ENCODE measurements at regions not wholly inside any gene's neighbourhood (a gene's known extent, or its start where the extent isn't known, plus 50 kb on each side); places are given as distances from the start of the nearest gene placed in this dataset.

DNA sequence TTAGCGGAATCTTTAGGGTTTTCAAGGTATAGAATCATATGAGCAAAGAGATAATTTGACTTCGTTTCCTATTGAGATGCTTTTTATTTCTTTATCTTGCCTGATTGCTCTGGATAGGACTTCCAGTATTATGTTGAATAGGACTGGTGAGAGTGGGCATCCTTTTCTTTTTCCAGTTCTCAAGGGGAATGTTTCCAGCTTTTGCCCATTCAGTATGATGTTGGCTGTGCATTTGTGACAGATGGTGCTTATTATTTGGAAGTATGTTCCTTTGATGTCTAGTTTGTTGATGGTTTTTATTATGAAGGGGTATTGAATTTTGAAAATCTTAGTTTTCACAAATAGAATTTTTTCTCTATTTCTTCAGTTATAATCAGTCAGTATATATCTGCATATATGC, 656.6 kb upstream of the MAP3K7 start:
- TF ChIP-seq, protein P1, sequence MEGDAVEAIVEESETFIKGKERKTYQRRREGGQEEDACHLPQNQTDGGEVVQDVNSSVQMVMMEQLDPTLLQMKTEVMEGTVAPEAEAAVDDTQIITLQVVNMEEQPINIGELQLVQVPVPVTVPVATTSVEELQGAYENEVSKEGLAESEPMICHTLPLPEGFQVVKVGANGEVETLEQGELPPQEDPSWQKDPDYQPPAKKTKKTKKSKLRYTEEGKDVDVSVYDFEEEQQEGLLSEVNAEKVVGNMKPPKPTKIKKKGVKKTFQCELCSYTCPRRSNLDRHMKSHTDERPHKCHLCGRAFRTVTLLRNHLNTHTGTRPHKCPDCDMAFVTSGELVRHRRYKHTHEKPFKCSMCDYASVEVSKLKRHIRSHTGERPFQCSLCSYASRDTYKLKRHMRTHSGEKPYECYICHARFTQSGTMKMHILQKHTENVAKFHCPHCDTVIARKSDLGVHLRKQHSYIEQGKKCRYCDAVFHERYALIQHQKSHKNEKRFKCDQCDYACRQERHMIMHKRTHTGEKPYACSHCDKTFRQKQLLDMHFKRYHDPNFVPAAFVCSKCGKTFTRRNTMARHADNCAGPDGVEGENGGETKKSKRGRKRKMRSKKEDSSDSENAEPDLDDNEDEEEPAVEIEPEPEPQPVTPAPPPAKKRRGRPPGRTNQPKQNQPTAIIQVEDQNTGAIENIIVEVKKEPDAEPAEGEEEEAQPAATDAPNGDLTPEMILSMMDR (optimal IDR thresholded peaks at IDR 0.05 in 1 of 3, IDR thresholded peaks at IDR 0.05 in 1 of 3, conservative IDR thresholded peaks at IDR 0.05 in 1 of 3; ENCODE audit: extremely low read depth in 1 of 3, insufficient read depth in 2 of 3, low read length in 3 of 3), result no peak
- no peak for TF ChIP-seq EZH2 (IDR thresholded peaks at IDR 0.05; ENCODE audit: low read length)

Measured in keratinocyte (primary cell).